ENCODE measurements at regions not wholly inside any gene's neighbourhood (a gene's known extent, or its start where the extent isn't known, plus 50 kb on each side); places are given as distances from the start of the nearest gene placed in this dataset.

DNA sequence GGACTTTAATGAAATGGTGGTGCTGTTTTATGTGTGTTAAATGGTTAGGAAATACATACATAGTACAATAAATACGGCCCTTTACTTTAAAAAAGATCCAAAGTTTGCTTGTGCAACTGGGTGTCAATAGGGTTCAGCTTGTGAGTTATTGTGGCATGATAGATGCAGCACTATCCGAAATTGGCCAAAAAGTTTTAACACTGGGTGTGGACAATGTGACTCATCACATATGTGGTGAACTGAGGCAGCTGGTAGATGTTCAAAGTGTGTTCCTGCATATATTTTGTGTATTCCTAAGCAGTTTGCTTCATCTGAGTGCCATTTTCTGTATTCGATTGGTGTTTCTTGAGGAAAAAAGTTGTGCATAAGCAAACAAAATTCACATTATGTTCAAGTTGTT lies 473.1 kb downstream of the KIF20B start:
- no peak overlapping the region for H3K4me3 ChIP-seq (ENCODE audit: low read depth, low read length)
- TF ChIP-seq, protein P1, sequence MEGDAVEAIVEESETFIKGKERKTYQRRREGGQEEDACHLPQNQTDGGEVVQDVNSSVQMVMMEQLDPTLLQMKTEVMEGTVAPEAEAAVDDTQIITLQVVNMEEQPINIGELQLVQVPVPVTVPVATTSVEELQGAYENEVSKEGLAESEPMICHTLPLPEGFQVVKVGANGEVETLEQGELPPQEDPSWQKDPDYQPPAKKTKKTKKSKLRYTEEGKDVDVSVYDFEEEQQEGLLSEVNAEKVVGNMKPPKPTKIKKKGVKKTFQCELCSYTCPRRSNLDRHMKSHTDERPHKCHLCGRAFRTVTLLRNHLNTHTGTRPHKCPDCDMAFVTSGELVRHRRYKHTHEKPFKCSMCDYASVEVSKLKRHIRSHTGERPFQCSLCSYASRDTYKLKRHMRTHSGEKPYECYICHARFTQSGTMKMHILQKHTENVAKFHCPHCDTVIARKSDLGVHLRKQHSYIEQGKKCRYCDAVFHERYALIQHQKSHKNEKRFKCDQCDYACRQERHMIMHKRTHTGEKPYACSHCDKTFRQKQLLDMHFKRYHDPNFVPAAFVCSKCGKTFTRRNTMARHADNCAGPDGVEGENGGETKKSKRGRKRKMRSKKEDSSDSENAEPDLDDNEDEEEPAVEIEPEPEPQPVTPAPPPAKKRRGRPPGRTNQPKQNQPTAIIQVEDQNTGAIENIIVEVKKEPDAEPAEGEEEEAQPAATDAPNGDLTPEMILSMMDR (IDR thresholded peaks at IDR 0.05; ENCODE audit: borderline replicate concordance, insufficient read depth, low read depth, low read length) = no peak

DNA sequence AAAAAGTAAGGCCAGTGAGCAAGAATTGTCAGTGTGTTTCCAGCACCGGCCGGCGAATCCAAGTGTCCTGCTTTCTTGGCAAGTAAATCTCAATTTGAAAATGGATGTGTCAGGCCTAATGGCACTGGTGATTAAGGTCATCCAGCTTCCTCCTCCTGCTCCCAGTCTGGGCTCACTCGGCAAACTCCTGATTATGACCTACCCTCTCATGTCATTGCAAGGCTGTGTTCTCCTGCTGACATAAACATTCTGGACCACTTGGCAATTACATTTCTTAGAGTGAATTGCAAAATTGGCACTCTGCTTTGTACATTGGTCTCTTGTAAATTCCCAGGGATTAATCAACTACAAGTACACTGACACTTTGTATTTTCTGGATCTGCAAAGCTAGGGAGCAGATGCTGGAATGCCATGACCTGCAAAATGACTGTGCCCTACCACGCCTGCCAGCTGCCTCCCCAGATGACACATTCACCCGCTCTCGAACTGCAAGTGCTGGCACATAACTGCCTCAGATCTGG lies 473.8 kb downstream of the KIF20B start:
- TF ChIP-seq, protein P1 (IDR thresholded peaks at IDR 0.05; ENCODE audit: borderline replicate concordance, insufficient read depth, low read depth, low read length) = no peak
- H3K4me3 ChIP-seq (ENCODE audit: low read depth, low read length) = no peak overlapping the region

DNA sequence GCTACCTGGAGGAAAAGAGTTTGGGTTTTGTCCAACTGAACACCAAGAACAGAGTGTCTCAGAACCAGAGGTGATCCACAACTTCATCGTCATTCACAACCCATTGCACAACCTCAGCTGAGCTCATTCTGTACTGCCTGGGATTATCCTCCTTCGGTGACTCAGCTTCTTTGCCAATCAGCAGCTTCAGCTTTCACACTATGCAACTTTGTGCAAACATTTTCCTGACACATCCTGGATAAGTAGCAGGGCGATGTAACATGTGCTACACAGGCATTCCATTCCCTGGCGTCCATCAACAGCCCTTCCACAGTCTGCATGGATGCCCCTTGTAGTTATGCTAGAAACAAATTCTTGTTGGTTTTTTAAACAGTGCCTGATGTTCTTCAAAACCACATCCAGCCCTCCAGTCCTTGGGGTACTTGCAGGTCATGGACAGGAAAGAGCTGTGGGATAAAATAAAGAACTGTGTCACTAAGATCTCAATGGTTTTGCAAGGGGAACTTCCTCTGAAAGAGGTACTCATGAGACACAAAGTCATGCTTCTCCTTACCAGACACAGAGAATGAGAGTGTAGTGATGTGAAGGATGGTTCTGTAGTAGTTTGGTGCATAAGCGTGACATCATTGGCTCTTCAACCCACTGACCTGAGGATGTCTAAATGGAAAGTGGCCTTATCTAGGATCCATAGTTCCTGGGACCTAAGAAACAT lies 478.5 kb downstream of the KIF20B start:
- TF ChIP-seq, protein P1 (IDR thresholded peaks at IDR 0.05; ENCODE audit: borderline replicate concordance, insufficient read depth, low read depth, low read length) = no peak
- H3K4me3 ChIP-seq (ENCODE audit: low read depth, low read length) = no peak overlapping the region

DNA sequence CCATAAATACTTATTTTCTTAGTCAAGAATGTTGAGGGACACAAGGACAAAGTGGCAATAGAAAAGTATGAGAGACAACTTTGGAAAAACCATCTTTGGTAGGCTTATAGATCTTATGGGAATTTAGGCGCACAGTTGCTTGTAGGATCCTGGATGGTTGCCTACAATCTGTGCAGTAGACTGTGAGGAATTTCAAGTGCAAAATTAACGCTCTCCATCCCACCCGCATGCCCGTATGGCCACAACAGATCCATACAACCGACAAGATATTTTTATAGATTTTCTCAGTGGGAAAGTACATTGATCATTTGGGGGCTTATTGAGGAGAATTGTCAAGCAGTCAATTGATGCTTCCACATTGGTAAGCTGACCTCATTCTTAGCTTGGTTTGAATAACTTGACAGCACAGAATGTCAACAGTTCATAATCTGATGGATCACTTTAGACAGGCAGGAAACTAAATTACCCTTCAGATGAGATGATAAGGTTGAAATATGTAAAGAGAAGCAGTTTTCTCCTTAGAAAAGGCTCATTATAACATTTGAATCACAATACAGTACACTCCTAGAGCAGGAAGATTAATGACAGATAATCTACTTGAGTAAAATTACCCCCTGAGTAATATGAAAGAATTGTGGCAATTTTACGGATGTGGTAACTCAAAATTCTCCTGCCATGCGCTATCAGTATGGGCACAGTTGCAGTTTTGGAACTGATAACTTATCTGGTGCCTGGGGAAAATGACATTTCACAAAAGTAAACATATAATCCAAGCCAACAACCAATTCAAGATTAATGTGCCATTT lies 479.7 kb downstream of the KIF20B start:
- no peak overlapping the region for H3K4me3 ChIP-seq (ENCODE audit: low read depth, low read length)
- TF ChIP-seq, protein P1 (IDR thresholded peaks at IDR 0.05; ENCODE audit: borderline replicate concordance, insufficient read depth, low read depth, low read length) = no peak

DNA sequence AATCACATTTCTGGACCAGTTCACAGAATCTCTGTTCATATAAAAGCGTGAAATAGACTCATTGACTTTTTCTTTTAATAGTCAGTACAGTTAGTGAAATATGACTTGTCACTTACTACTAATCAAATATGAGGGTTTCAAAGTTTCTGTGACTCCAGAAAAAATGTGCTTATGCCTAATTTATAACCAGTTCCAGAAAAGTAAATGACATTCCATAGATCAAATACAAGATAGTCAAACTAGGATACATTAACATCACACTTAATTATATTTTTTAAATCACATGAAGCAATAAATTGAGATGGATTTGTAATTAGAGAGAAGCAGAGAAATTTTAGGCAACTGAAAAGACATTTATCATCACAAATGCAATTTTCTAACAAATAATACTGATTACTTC lies 491.4 kb downstream of the KIF20B start:
- TF ChIP-seq, protein P1 (IDR thresholded peaks at IDR 0.05; ENCODE audit: borderline replicate concordance, insufficient read depth, low read depth, low read length) = no peak
- H3K4me3 ChIP-seq (ENCODE audit: low read depth, low read length) = no peak overlapping the region

DNA sequence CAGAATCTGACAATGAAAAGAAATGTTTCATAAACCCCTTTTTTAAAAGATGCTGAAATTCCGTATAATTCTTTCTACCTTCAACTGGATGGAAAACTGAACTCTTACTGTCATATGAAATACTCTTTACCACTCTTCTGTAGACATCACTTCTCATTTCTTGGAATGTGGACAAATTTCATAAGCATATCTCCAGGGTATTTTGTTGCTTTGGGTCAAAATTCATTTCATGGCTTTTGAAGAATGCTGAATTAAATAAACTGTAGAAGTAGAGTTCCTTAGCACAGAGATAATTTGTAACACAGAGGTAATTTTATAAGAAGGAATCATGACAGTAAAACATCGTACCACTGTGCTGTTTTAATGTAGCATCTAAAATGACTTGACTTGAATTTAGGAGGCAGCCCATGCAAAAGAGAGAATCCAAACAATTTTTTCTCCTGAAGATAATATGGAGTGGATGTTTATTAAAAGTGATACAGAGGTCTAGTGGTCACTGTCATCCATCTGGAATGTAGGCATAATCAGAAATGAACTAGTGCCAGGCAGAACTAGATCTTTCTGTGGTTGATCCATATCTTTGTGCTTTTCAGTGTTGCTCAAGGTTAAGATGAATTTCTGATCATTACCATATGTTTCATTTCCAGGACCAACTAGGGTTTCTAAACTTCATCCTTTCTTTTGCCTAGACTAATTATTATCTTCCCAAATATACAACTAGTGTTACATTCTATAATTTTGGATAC lies 492.0 kb downstream of the KIF20B start:
- TF ChIP-seq, protein P1 (IDR thresholded peaks at IDR 0.05; ENCODE audit: borderline replicate concordance, insufficient read depth, low read depth, low read length) = no peak
- H3K4me3 ChIP-seq (ENCODE audit: low read depth, low read length) = no peak overlapping the region
